ENCODE measurements at regions not wholly inside any gene's neighbourhood (a gene's known extent, or its start where the extent isn't known, plus 50 kb on each side); places are given as distances from the start of the nearest gene placed in this dataset.

DNA sequence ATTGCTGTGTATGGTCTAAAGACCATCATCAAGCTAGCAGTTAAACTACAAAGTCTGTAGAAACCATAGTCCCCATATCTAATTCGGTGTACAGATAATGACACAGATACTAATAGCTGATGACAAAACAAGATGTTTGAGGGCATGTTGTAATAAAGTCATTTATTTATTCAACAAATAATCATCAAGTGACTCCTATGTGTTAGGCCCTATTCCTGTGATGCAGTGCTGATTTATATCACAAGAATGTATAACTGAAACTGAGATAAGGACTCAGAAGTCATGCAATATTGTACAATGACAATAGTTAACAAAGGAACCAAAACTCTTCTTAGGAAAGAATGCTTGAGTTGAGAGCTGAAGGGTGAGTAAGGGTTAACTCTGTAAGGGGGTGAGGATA lies 315.0 kb upstream of the NR3C2 start:
- DNase-seq (ENCODE audit: low read depth): no peak

DNA sequence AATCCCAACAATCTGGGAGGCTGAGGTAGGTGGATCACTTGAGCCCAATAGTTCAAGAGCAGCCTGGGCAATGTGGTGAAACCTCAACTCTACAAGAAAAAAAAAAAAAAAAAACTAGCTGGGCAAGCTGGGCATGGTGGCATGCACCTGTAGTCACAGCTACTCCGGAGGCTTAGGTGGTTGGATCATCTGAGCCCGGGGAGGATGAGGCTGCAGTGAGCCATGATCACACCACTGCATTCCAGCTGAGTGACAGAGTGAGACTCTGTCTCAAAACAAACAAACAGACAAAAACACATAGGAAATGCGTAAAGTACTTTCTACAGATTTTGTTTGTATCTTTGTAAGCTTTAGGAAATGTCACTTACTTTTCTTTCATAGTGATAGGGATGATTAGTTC lies 307.2 kb upstream of the NR3C2 start:
- DNase-seq (ENCODE audit: low read depth): no peak

DNA sequence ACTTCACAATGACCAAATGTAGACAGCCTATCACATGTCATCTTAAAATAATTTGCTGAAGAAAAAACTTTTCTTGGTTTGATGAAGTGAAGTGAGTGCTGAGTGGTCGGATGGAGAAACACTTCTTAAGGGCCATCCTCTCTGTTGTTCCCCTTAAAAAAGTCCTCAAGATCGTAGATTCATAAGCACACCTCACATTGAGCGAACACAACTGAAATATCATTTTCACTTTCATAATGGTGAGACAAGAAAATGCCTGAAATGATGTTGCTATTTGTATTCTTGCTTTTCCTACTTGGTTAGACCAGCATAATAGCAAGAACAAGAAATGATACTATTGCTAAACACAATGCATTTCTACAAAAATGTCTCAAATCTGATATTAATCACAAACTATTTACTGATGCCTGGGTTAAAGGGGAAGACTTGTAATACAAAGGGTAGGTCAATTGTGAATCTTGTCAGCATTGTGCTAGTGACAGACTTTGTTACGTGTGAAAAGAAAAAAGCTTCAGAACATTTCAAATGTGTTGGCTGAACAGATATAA lies 305.6 kb upstream of the NR3C2 start:
- no peak for DNase-seq (ENCODE audit: low read depth)

DNA sequence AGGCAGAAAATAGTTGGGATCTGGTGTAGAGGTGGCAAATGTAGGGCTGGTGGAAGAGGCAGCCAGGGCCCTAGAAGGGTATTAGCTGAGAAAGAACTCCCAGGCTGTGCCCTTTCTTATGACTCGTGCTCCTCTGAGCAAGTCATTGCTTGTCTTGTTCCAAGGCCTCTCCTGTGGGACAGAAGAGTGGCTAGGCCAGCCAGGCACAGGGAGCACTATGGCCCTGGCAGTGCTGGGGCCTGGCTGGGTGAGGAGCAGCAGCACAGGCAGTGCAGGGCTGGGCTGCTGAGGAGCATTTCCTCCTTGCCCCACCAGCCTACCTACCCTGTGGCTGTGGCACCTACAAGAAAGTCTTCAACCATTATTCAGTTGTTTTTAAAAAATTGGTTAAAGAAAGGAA lies 298.5 kb upstream of the NR3C2 start:
- DNase-seq (ENCODE audit: low read depth): no peak

DNA sequence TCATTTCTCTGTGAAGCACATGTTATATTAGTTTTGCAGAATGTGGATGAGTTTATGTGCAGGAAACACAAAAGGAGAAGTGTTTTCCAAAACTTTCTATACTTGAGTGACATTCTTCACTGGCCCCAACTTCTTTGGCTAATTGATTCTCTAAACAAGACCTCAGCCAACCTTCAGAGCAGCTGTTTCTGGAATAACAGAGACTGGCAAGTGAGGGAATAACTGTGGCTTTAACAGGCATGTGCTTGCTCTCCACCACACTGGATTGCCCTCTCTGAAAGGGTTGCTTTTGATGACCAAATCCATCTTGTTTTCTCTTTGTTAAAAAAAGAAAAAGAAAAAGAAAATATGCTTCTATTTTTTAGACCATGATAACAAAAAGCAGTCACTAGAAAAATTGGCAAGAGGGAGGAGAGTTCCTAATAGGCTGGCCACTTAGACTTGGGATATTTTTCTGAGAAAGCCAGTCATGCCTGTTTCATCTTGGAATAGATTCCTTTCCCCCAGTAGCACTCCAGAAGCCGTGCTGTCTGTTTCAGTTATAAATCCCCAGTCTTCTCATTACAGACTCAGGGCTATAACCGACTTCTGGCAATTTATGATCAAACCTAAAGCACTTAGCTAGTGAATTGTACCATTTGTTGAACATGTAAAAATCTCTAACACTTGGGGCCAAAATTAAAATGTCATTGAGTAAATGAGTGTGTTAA lies 295.0 kb upstream of the NR3C2 start:
- no peak for DNase-seq (ENCODE audit: low read depth)

DNA sequence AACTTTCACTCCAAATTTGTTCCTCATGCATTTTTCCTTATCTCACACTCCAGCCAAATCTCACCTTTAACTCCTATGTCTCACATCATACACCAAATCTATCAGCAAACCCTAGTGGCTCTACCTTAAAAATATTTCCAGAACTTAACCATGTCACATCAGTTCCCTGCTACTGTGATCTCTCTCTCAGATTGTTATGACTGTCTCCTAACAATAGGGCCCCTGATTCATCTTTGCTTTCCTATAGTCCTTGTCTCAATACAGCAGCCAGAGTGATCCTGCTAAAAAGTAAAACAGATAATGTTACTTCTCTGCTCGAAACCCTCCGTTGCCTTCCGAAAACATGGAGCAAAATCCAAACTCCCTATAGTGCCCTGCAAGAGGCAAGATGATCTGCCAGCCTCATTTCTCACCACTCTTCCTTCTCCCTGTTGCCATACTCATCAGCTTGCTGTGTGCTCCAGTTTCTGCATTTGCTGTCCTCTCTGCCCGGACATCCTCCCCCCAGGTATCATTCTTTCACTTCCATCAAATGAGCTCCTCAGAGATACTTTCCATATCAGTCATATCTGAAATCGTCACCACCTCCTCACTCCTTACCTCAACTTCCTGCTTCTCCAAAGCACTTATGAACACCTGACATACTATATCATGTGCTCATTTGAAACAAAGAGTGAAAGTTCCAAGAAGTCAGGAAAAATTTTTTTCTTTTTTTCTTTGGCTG lies 293.4 kb upstream of the NR3C2 start:
- no peak for DNase-seq (ENCODE audit: low read depth)

DNA sequence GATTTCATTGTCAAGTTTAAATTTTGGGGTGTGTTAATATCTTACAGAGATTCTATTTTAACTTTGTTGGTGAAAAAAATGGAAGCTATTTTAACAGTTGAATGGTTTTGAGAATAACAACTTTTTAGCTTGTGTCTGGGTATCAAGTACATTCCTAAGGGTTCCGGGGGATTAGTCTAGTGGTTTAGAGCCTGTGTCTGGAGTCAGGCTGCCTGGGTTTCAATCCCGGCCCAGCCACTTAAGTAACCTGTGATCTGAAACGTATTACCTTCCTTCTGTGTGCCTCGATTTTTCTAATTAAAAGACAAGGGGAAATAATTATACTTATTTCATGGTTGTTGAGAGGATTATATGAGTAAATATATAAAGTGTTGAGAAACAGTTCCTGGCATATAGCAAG lies 288.6 kb upstream of the NR3C2 start:
- peak; percentile 22 for DNase-seq (ENCODE audit: low read depth)

DNA sequence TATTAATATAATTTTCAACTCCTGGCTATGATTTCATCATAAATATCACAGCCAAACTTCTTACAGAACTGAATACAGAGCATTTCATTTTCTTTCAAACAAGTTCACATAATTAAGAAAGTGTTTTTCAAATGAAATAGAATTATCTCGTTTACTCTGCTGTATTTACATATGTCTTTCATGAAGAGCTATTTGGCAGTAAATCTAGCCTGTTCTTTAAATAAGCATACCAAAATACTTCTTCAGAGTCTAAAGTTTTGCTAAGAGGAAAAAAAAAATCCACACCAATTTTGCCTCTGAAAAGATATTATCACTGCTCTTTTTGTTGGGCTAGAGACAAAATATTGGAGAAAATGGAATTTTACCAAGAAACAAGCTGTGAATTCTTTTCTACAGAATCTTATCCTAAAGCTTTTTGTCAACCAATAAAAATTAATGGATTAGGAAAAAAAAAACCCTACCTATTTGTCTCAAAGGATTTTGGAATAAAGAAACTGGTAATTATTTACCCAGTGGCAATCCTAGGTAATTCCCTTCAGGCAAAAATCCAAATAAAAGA lies 287.9 kb upstream of the NR3C2 start:
- DNase-seq (ENCODE audit: low read depth): no peak

DNA sequence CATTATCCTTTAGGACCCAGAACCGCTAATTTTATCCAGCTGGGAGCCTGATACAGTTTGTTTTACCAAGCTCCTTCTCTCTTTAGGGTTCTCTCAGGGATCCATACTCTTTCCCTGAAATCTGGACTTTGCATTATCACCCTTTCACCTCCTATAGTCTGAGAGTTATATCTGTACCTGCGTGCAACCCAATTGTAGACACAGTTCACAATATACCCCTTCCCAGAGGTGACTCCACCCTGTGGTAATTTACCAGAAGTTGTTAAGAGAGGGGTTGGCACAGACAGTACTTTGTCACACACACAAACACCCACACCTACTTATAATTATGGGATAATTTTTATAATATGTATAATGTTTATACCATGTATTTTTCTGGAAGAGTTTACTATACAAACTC lies 275.8 kb upstream of the NR3C2 start:
- no peak for DNase-seq (ENCODE audit: low read depth)

DNA sequence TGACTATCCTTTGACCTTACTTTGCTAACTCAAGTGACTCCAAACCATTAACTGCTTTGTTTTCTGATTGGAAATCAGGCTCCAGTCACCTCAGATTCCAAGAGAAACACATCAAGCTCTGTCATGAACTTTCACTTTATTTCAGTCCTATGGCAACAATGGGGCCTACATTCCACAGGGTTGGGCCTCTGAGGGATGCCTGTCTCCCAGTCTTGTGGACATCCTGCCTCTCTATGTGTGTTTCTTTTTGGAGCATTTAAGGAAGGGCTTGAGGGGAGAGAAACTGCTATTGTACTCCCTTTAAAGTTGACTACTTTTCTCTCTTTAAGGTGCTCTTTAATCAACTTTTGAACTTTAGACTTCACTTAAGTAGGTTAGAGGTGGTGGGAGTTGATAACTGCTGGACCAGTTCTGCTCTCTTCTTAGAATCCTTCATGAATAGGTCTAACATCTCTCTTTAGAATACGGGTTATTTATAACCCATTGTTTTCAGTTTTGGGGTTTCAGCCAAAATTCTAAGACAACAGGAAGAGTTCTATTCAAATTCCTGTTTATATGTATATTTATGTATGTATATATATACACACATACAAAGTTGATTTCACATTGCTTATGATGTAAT lies 274.3 kb upstream of the NR3C2 start:
- no peak for DNase-seq (ENCODE audit: low read depth)

DNA sequence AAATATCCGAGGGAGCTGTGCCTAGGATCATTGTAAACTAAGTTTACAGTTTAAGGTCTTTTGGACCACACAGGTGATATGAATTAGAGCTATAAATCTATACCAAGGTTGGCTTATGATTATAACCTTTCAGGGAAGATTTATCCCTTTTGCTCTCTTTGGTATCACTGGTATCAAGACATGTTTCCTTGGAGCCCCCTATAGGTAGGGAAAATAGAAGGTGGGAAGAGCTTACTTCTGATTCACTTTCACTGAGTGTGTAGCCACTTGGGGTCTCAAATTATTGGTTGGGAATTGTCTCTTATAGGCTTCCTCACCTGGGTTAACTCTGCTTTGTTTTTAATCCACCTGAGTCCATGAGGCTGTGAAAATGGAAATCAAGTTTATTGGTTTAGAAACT lies 262.1 kb upstream of the NR3C2 start:
- DNase-seq (ENCODE audit: low read depth): no peak

DNA sequence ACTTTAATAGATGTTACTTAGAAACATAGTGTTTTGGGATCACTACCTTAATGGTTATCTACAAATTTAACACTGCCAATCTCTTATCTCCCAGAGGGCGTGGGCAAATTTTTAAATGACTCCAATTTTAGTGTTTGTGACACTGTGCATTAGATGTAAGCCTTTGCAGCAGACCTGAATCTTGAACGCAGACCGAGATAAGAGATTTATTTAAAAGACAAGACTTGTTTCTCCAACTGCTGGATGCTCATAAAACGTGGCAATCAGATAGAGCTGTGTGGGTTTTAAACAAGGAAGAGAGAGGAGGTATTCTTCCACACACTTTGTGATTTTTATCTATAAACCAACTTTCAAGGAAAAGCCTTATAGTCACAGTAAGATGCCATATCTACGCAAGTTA lies 252.5 kb upstream of the NR3C2 start:
- no peak for DNase-seq (ENCODE audit: low read depth)

DNA sequence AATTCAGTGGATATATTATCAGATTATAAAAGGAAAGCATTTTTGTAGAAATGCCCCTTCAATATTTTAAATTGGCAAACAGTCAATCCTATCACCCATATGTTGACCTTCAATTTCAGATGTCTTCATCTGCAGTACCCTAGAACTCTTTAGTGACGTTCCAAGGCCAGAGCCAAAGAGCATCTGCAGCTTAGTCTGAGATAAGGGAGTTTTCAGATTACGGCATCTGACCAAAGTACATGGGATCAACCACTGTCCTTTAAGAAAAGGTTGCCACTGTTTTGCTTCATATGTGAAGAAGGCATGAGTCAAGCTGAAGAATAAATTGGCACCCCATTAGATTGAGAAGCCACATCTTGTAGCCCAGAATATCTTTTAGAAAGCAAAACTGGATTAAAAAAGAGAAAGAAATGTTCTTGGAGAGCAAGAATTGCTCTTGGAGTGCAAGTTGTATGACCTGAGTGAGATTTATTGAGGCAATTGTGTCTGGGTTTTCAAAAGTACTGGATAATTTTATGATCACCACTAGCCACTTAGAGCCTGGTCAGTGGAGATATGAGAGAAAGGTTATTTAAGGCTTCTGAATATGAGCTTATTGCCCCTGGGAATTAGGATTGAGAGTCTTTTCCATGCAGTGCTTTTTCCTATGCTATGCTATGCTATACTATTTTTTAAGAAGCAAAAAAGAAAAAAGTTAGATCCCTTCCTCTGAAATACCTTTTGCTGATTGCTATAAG lies 251.9 kb upstream of the NR3C2 start:
- DNase-seq (ENCODE audit: low read depth): no peak

DNA sequence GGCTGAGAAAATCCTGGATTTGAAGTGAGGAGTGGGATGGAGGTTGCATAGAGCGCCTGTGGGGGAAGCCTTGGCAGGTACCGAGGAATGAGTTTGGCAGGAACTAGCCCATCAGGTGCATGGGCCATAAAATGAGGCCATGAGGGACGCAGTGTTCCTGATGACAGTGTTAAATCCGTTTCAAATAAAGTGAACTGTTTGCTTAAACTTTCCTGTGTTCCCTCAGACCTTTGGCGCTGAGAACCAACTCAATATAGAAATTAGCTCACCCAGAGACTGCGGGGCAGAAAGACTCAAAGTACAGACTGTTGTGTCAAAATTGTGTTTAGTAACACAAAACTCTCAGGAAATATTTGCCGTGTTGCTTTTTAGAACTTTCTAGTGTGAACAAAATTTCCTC lies 250.0 kb upstream of the NR3C2 start:
- DNase-seq (ENCODE audit: low read depth): no peak

DNA sequence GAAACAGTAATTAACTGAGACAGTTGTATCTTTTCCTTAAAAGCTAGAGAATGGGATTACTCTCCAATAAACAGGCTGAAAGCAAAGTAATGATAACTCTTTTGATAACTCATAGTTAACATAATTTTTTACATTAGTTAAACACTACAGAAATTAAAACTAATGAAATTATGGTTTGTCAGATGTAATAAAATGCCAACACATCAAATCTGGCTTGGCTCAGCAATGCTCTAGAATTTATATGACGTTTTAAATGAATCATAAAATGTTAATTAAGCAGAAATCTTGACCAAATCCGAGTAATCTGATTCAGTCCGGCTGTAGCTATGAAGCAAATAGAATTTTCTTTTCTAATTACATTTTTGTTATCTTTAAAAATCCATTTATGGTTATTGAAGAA lies 244.2 kb upstream of the NR3C2 start:
- no peak for DNase-seq (ENCODE audit: low read depth)

DNA sequence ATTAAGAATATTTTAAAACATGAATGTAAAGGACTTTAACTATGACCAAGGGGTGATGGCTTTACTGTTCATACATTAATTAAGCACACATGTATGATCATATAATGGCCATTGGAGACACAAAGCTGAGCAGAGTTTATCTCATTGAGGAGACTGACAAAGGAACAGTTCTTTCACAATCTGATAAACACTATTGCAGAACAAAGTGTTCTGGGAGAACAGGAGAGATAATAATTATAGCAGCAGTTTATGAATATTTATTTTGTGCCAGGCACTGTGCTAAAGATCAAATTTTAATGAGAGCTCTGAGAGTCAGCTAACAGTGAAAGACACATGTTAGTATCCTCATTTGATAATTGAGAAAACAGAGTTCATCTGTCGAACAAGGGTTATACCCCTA lies 242.4 kb upstream of the NR3C2 start:
- DNase-seq (ENCODE audit: low read depth): no peak

DNA sequence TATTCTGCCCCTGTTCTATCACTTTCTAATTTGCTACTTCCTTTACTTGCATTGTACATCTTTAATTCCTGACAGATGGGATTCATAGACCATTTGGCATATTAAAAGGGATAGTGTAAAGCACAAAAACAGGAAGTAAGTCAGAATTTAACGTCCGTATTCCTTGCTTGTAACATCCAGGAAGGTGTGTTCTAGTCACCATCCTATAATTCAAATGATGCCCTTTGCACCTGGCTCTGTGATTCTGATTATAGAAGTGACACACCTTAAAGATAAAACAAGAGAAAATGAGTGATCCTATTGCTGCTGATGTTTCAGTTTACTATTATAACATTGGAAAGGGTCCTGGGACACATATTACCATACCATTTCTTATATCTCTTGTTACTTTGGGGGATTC lies 238.7 kb upstream of the NR3C2 start:
- DNase-seq (ENCODE audit: low read depth): no peak

DNA sequence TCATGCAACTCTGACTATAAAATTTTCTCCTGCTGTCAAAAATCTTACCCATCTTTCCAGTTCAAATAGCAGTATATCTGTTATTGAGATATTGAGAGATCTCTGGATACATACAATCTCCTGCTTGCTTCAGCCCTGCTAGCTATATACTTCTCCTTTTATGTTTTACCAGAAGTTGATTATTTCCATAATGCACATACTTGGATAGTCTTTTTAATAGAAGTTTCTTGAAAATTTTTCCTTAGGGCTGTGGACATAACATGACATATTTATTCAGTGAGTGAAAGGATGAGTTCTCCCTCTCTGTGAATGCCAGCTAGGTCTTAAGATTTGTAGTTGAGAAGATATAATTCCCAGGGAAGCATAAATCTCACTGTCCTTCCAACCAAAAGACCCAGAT lies 234.1 kb upstream of the NR3C2 start:
- no peak for DNase-seq (ENCODE audit: low read depth)

DNA sequence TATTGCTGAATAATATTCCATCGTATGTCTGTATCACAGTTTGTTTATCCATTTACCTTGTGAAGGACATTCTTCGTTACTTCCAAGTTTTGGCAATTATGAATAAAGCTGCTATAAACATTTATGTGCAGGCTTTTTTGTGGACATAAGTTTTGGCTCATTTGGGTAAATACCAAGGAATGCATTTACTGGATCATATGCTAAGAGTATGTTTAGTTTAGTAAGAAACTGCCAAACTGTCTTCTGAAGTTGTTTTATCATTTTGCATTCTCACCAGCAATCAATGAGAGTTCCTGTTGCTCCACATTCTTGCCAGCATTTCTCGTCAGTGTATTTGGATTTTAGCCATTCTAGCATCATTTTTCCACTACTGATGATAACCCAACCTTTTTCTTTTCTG lies 232.7 kb upstream of the NR3C2 start:
- DNase-seq (ENCODE audit: low read depth): no peak

DNA sequence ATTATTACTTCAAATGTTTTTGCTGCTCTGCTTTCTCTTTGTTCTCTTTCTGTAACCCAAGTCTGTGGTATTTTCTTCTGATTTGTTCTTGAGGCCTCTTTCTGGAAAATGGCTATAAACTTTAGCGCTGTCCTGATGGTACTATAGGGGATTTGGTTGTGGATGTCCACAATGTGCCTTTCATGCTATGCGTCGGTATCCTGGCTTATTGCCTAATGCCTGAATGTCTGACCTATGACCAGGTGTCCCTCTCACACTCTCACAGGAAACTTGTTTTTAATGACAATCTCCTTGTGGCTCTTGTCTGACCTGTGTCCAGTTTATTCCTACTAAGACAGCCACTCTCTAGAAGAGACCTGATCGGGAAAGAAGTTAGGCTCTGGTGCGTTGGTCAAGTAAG lies 222.4 kb upstream of the NR3C2 start:
- no peak for DNase-seq (ENCODE audit: low read depth)

DNA sequence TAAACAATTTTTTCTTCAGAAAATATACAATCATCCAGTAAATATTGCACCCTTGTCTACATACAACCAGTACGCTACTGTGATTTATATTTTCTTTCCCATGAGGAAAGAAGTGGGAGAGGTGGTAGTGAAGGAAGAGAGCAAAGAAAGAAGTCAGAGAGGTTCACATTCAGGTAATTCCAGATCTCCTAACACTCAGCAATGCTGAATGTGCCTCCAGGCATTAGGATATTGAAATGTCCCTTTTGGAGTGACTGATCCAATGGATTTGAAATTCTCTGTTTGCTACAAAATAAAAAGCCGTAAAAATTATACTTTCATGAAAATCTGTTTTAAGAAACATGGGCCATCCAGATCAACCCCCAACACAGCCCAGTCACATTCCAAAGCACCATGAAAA lies 211.9 kb upstream of the NR3C2 start:
- no peak for DNase-seq (ENCODE audit: low read depth)

DNA sequence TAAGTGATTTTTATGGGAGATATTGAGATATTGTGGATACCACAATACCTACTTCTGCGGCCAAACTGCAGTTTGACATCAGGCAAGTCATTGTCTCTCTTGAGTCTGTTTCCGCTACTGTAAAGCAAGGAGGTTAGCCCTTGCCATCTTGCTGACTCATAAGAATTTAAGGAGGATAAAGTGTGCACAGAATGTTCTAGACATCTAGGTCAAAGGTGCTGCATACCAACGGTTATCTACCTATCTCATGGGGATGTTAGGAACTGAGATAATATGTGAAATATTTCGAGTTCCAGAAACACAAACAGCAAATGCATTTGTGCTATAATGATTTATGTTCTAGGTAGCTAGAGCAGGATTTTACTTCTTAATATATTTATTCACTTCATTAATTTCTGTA lies 211.5 kb upstream of the NR3C2 start:
- no peak for DNase-seq (ENCODE audit: low read depth)

Measured in non-pigmented ciliary epithelial cell (primary cell).